GOT3 (cell line): ENCODE measurements at regions not wholly inside any gene's neighbourhood (a gene's known extent, or its start where the extent isn't known, plus 50 kb on each side); places are given as distances from the start of the nearest gene placed in this dataset.

Experiments used
- DNase-seq: peaks from one replicate; lab custom pipeline; 2025; ENCODE audit warnings: mixed read lengths; lab: John Stamatoyannopoulos, UW

- DNase-seq = no peak
These were observed 188.8 kb downstream of the TSHZ3 start for GRCh38 chr19:31160336-31160926.

GRCh38 chr19:31154021-31154420 lies 195.2 kb downstream of the TSHZ3 start:
- DNase-seq = no peak

GRCh38 chr19:31152906-31153305 lies 196.3 kb downstream of the TSHZ3 start:
- DNase-seq = no peak

GRCh38 chr19:31149441-31149941 lies 199.7 kb downstream of the TSHZ3 start:
- DNase-seq = no peak

- no peak for DNase-seq
These were observed 200.6 kb downstream of the TSHZ3 start for GRCh38 chr19:31148671-31149070.

GRCh38 chr19:31147234-31147633 lies 202.0 kb downstream of the TSHZ3 start:
- no peak for DNase-seq

- no peak for DNase-seq
These were observed 202.6 kb downstream of the TSHZ3 start for GRCh38 chr19:31146546-31147183.

GRCh38 chr19:31146015-31146414 lies 203.2 kb downstream of the TSHZ3 start:
- DNase-seq = no peak

- no peak for DNase-seq
These were observed 204.2 kb downstream of the TSHZ3 start for GRCh38 chr19:31145007-31145406.

- no peak for DNase-seq
These were observed 205.0 kb downstream of the TSHZ3 start for GRCh38 chr19:31144075-31144870.

- DNase-seq = no peak
These were observed 207.9 kb downstream of the TSHZ3 start for GRCh38 chr19:31141301-31141700.

- DNase-seq = no peak
These were observed 208.5 kb downstream of the TSHZ3 start for GRCh38 chr19:31140717-31141116.

GRCh38 chr19:31139871-31140505 lies 209.2 kb downstream of the TSHZ3 start:
- no peak for DNase-seq

- DNase-seq = no peak
These were observed 211.2 kb downstream of the TSHZ3 start for GRCh38 chr19:31138077-31138476.

GRCh38 chr19:31135841-31136240 lies 213.4 kb downstream of the TSHZ3 start:
- DNase-seq = no peak

GRCh38 chr19:31132753-31133110 lies 216.5 kb downstream of the TSHZ3 start:
- DNase-seq = no peak

- no peak for DNase-seq
These were observed 220.9 kb downstream of the TSHZ3 start for GRCh38 chr19:31128291-31128690.

GRCh38 chr19:31127134-31127967 lies 221.9 kb downstream of the TSHZ3 start:
- peak; percentile 8 for DNase-seq

GRCh38 chr19:31126236-31126635 lies 223.0 kb downstream of the TSHZ3 start:
- no peak for DNase-seq

GRCh38 chr19:31125071-31125470 lies 224.2 kb downstream of the TSHZ3 start:
- no peak for DNase-seq

GRCh38 chr19:31121501-31121900 lies 227.7 kb downstream of the TSHZ3 start:
- no peak for DNase-seq

GRCh38 chr19:31120952-31121351 lies 228.3 kb downstream of the TSHZ3 start:
- DNase-seq = no peak
